H1 (cell line): ENCODE measurements at regions not wholly inside any gene's neighbourhood (a gene's known extent, or its start where the extent isn't known, plus 50 kb on each side); places are given as distances from the start of the nearest gene placed in this dataset.

Source experiments
- CTCF ChIP-seq, 3 experiments: IDR thresholded peaks; 1 replicate in 2 of 3; 2 replicates in 1 of 3; pipeline versions ENCODE4 v1.5.1 to v1.6.1; 2011; ENCODE audit warnings: low read length in 3 of 3, mild to moderate bottlenecking in 3 of 3, inconsistent platforms in 2 of 3, low read depth in 1 of 3, moderate library complexity in 1 of 3; ENCODE audit not compliant: insufficient read depth in 1 of 3; ENCODE audit errors: control extremely low read depth in 1 of 3
- EP300 ChIP-seq, 2 experiments: IDR thresholded peaks; 1 replicate in 1 of 2; 2 replicates in 1 of 2; pipeline ENCODE4 v1.6.1; 2011 to 2012; ENCODE audit warnings: low read depth in 2 of 2, low read length in 2 of 2, mild to moderate bottlenecking in 2 of 2, borderline replicate concordance in 1 of 2, inconsistent platforms in 1 of 2, moderate library complexity in 1 of 2
- GABPA ChIP-seq: IDR thresholded peaks from 2 replicates; pipeline ENCODE4 v1.6.1; 2011; ENCODE audit warnings: mild to moderate bottlenecking, low read length, moderate library complexity, borderline replicate concordance; ENCODE audit not compliant: insufficient read depth
- POLR2A ChIP-seq, 2 experiments: IDR thresholded peaks; 1 replicate in 1 of 2; 2 replicates in 1 of 2; pipeline ENCODE4 v1.6.1; 2011; ENCODE audit warnings: low read depth in 2 of 2, low read length in 2 of 2, mild to moderate bottlenecking in 2 of 2; ENCODE audit errors: control extremely low read depth in 1 of 2
- POLR2AphosphoS5 ChIP-seq: IDR thresholded peaks from 2 replicates; pipeline ENCODE4 v1.6.1; 2011; ENCODE audit warnings: low read depth, low read length
- SRF ChIP-seq: IDR thresholded peaks from 2 replicates; pipeline ENCODE4 v1.6.1; 2011; ENCODE audit warnings: mild to moderate bottlenecking, low read depth, low read length, moderate library complexity
- TEAD4 ChIP-seq: IDR thresholded peaks from 2 replicates; pipeline ENCODE4 v1.6.1; 2012; ENCODE audit warnings: low read depth, low read length, inconsistent platforms, mixed read lengths
- TF ChIP-seq, protein P1 (sequence below): IDR thresholded peaks from 2 replicates; pipeline ENCODE4 v1.6.1; 2011; ENCODE audit warnings: low read depth, mild to moderate bottlenecking, low read length; ENCODE audit not compliant: insufficient read depth

GRCh38 chr16:86965840-86966550, 351.2 kb downstream of the C16orf95 start:
- TF ChIP-seq CTCF (IDR thresholded peaks at IDR 0.05; ENCODE audit: control extremely low read depth in 1 of 3, insufficient read depth in 1 of 3, low read depth in 1 of 3, low read length in 3 of 3) = no peak
- TF ChIP-seq GABPA = no peak
- TF ChIP-seq POLR2A (IDR thresholded peaks at IDR 0.05; ENCODE audit: control extremely low read depth in 1 of 2, low read depth in 2 of 2, low read length in 2 of 2) = no peak
- no peak for TF ChIP-seq EP300 (IDR thresholded peaks at IDR 0.05; ENCODE audit: borderline replicate concordance in 1 of 2, low read depth in 2 of 2, low read length in 2 of 2)
- TF ChIP-seq, protein P1, sequence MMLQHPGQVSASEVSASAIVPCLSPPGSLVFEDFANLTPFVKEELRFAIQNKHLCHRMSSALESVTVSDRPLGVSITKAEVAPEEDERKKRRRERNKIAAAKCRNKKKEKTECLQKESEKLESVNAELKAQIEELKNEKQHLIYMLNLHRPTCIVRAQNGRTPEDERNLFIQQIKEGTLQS = no peak
- no peak for TF ChIP-seq POLR2AphosphoS5
- no peak for TF ChIP-seq SRF
- no peak for TF ChIP-seq TEAD4
